Ecto neural progenitor cell (in vitro differentiated cells): ENCODE measurements at regions not wholly inside any gene's neighbourhood (a gene's known extent, or its start where the extent isn't known, plus 50 kb on each side); places are given as distances from the start of the nearest gene placed in this dataset.
"Not testable (repeated sequence)": the region's sequence is repeated elsewhere in the genome, so short reads cannot be mapped to it uniquely, and the experiment has no call there.

Experiments used
- DNase-seq: peaks from one replicate; pipeline ENCODE4 v3.0.0-alpha.2; 2018; ENCODE audit warnings: low spot score

- DNase-seq, result no peak
Measured at GRCh38 chr7:119879835-119880234, 393.1 kb upstream of the KCND2 start.

DNA sequence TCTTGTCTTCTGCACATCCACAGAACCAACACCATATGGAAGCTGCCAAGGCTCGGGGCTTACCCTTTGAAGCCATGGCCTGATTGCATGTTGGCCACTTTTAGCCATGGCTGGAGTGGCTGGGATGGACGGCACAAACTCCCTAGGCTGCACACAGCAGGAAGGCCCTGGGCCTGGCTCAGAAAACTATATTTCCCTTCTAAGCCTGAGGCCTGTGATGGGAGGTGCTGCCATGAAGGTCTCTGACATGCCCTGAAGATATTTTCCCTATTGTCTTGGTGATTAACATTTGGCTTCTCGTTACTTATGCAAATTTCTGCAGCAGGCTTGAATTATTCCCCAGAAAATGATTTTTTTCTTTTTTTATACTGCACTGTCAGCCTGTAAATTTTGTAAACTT, 387.0 kb upstream of the KCND2 start:
- no peak for DNase-seq

DNA sequence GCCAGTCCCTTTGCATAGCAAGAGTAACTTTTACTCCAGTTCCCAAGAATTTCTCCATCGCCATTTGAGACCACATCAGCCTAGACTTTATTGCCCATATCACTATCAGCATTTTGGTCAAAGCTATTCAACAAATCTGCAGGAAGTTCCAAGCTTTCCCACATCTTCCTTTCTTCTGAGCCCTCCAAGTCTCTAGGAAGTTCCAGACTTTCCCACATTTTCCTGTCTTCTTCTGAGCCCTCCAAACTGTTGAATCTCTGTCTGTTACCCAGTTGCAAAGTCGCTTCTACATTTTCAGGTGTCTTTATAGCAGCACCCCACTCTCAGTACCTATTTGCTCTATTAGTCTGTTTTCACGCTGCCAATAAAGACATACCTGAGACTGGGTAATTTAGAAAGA, 386.4 kb upstream of the KCND2 start:
- DNase-seq, result not testable (repeated sequence)

- DNase-seq, result no peak
Measured at GRCh38 chr7:119888251-119888650, 384.7 kb upstream of the KCND2 start.

- DNase-seq, result no peak
Measured at GRCh38 chr7:119890631-119891030, 382.3 kb upstream of the KCND2 start.

- no peak for DNase-seq
Measured at GRCh38 chr7:119895320-119895719, 377.7 kb upstream of the KCND2 start.

DNA sequence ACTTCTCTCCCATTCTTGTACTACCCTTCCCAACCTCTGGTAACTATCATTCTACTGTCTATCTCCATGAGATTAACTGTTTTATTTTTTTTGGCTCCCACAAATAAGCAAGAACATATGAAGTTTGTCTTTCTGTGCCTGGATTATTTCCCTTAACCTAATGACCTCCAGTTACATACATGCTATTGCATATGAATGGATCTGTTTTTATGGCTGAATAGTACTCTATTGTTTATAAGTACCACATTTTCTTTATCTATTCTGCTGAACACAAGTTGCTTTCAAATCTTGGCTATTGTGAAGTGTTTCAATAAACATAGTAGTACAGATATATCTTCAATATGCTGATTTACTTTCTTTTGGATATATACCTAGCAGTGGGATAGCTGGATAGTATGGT, 376.6 kb upstream of the KCND2 start:
- DNase-seq, result no peak

DNA sequence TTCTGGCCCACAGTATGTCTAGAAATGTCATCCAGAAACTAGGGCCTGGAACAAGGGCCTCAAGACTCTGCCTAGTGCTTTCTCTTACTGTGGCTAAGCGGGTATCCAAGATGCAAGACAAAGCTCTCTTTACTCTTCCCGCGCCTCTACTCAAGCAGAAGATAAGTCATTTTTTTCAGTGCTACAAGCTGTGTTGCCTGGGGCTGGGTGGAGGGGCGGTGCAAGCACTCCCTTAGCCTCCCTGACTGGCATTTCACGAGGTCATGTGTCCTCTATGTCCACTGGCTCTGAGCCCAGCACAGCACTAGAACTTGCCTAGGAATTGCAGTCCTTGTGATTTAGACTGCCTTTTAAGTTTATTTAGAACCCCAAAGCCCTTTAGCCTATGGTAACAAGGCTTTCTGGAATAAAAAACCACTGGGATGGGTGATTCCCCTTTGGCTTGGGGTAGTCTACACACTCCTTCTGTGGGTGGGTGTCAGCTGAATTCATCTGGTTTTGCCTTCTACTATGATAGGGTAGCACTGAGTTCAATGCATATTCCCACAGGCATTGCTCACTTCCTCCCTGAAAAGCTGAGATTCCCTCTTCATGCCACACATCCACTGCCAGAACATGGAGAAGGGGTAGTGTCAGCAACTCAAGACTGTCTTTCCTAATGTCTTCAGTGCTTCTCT, 371.8 kb upstream of the KCND2 start:
- peak; percentile 48 for DNase-seq

GRCh38 chr7:119903085-119903484, 369.9 kb upstream of the KCND2 start:
- DNase-seq, result no peak

GRCh38 chr7:119905495-119905894, 367.5 kb upstream of the KCND2 start:
- no peak for DNase-seq

GRCh38 chr7:119908948-119909347, 364.0 kb upstream of the KCND2 start:
- DNase-seq, result no peak

- not testable (repeated sequence) for DNase-seq
Measured at GRCh38 chr7:119914119-119914518, 358.9 kb upstream of the KCND2 start.

DNA sequence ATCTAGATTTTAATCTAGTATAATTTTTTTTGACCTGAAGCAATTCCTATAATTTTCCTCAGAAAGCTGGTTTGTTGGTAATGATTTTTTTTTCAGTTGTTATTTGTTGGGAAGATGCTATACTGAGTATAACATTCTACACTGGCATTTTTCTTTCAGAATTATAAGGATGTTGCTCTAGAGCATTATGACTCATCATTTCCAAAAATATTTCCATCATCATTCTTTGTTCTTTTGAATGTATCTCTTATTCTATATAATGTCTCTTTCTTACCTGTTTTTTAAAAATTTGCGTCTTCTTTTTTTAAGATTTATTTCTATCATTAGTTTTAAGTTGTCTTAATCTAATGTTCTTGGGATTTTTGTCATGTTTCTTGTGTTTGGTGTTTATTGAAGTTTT, 356.5 kb upstream of the KCND2 start:
- no peak for DNase-seq

DNA sequence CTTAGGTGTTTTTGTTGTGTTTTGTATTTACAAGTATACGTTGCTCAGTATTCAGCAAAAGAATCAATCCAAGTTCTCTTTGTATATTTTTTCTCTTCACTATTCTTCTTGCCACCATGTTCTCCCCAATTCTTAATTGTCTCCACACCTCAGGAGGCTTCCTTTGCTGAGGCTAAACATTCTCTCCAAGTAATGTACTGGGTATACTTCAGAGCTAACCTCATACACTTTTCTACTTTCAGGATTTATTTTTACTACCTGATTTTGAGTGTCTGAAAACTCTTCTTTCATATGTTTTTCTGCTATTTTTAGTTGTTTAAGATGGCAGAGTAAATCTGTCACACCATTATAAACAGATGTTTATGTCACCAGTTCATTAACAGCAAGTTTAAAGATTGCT, 354.8 kb upstream of the KCND2 start:
- DNase-seq, result no peak

- DNase-seq, result no peak
Measured at GRCh38 chr7:119919986-119920385, 353.0 kb upstream of the KCND2 start.

- DNase-seq, result no peak
Measured at GRCh38 chr7:119925581-119926289, 347.2 kb upstream of the KCND2 start.

GRCh38 chr7:119929891-119930290, 343.1 kb upstream of the KCND2 start:
- DNase-seq, result no peak

- no peak for DNase-seq
Measured at GRCh38 chr7:119931230-119931824, 341.6 kb upstream of the KCND2 start.

DNA sequence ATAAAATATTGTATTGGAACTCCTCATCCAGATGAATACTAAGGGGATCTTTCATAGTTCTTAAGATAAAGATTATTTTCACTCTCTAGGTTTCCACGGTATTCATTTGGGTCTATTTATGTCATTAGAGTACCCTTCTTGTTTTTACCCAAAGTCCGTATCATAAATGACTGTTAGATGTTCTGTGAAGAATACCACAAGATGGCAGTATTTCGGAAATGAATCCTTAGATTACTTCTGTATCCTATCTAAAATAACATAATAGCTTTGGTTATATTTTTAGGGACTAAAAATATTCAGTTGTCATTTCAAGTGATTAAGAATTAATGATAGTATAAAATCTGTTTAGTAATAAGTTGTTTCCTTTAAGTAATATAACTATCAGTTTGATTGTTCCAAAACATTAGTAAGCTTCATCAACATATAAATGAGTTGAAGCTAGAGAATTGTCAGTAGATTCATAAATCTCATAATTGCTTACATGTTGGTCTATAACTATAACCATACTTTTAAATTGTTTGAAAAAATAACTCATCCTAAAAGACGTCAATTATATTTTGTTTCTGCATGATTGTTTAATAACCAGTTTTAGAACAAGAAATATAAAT, 337.5 kb upstream of the KCND2 start:
- no peak for DNase-seq

- no peak for DNase-seq
Measured at GRCh38 chr7:119936836-119937235, 336.1 kb upstream of the KCND2 start.

DNA sequence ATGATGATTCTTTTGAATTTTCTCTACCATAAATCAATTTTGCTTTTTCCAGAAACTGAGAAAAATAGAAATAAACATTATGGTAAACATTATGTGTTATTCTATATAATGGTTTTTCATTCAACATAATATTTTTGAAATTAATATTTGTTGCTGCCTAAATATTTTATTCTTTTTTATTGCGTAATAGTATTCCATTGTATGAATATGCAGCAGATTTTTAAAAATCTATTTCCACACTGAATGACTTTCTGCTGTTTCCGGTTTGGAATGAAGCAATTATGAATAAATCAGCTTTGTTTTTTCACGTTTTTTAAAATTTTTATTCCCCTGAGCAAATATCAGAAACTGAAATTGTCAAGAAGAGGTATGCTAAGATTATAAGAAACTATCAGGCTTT, 335.2 kb upstream of the KCND2 start:
- no peak for DNase-seq

DNA sequence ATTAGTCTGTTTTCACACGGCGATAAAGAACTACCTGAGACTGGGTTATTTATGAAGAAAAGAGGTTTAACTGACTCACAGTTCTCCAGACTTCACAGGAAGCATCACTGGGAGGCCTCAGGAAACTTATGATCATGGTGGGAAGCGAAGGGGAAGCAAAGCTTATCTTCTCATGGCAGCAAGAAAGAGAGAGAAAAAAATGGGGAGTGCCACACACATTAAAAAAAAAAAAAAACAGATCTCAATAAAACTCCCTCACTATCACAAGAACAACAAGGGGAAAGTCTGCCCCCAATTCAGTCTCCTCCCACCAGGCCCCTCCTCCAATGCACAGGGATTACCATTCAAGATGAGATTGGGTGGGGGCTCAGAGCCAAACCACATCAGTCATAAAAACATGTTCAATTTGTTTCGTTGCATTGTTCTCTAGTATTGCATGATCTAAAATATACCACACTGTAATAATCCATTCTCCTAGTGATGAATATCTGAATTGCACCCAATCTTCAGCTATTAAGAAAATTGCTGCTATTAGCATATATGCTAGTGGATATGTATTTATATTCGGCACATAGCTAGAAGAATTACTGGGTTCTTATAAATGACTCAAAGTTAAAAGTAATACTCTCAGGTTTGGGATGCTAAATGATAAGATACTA, 328.9 kb upstream of the KCND2 start:
- no peak for DNase-seq

- no peak for DNase-seq
Measured at GRCh38 chr7:119944601-119944972, 328.4 kb upstream of the KCND2 start.
